ENCODE measurements at regions not wholly inside any gene's neighbourhood (a gene's known extent, or its start where the extent isn't known, plus 50 kb on each side); places are given as distances from the start of the nearest gene placed in this dataset.

GRCh38 chr10:8183241-8183704 lies 128.8 kb downstream of the GATA3 start:
- Mint-ChIP-seq H3K4me3 (peak overlapping the region; percentile 18), H3K4me1 (peaks cover 21 to 29% of the 10 kb centered on the region in 2 donors), H3K27ac (peak overlapping the region; percentile 83 to 89), H3K9me3 (no peaks in the 10 kb centered on the region), H3K27me3 (ENCODE audit: low read depth in 2 of 2) (peaks cover 4 to 23% of the 10 kb centered on the region in 2 donors), H3K36me3 (no peaks in the 10 kb centered on the region)
- DNase-seq (peak in 1 of 2 donors; percentile 86), ATAC-seq (peak; percentile 92 to 96 (median 95))
- Histone ChIP-seq H3K4me1 (ENCODE audit: control insufficient read depth, insufficient read depth, low read length) (peaks cover 8% of the 10 kb centered on the region), H3K27me3 (ENCODE audit: control insufficient read depth, insufficient read depth, low read length) (no peaks in the 10 kb centered on the region), H3K4me3 (ENCODE audit: low read length) (no peak overlapping the region), H3K9me3 (ENCODE audit: control insufficient read depth, insufficient read depth, low read length) (no peaks in the 10 kb centered on the region), H3K36me3 (ENCODE audit: control insufficient read depth, insufficient read depth, low read length) (no peaks in the 10 kb centered on the region), H3K27ac (ENCODE audit: low read length) (peak overlapping the region; percentile 36)
- WGBS (ENCODE audit: insufficient coverage), result no CpG with 5 or more reads among the region's 5 CpGs
- intact Hi-C loops (cut with micrococcal nuclease), result loop anchor here (1.0 to 5.0 kb wide), 3 partner anchors 126 to 289 kb away; no protein-coding TSS in a partner anchor
- no peak for TF ChIP-seq CTCF (IDR thresholded peaks at IDR 0.05)

DNA sequence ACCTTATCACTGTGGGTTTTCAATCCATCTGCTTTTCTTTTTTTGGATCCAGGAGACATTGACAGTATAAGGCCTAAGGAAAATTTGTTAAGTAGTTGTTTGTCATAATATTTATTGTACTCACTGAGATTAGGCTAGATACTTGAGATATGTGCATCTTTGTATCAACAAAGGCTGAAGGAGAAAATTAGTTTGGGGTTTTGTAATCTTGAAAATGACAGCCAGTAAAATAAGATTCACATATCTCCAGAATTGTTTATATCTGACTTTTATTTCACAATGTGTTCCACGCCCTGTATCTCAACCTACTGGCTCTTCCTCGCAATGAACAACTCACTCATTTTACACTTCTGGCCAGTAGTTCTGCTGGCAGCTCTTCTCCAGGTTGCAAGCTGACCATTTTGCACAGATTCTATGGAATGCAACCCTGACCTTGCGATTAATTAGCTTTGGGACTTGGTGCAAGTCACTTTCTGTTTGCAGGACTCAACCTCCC lies 132.7 kb downstream of the GATA3 start:
- TF ChIP-seq CTCF (IDR thresholded peaks at IDR 0.05), result no peak
- Histone ChIP-seq H3K4me1 (ENCODE audit: control insufficient read depth, insufficient read depth, low read length) (peaks cover 16% of the 10 kb centered on the region), H3K27me3 (ENCODE audit: control insufficient read depth, insufficient read depth, low read length) (no peaks in the 10 kb centered on the region), H3K9me3 (ENCODE audit: control insufficient read depth, insufficient read depth, low read length) (no peaks in the 10 kb centered on the region), H3K27ac (ENCODE audit: low read length) (no peak overlapping the region), H3K36me3 (ENCODE audit: control insufficient read depth, insufficient read depth, low read length) (no peaks in the 10 kb centered on the region), H3K4me3 (ENCODE audit: low read length) (no peak overlapping the region)
- 97% methylated on average over 3 of the region's 3 CpGs for WGBS (ENCODE audit: insufficient coverage)
- Mint-ChIP-seq H3K36me3 (no peaks in the 10 kb centered on the region), H3K27me3 (ENCODE audit: low read depth in 2 of 2) (peaks cover 11 to 22% of the 10 kb centered on the region in 2 donors), H3K4me1 (peaks cover 29 to 37% of the 10 kb centered on the region in 2 donors), H3K4me3 (no peak overlapping the region), H3K9me3 (no peaks in the 10 kb centered on the region), H3K27ac (no peak overlapping the region)
- no peak for DNase-seq
- intact Hi-C loops (cut with micrococcal nuclease), result no loop called here
- no peak for ATAC-seq

DNA sequence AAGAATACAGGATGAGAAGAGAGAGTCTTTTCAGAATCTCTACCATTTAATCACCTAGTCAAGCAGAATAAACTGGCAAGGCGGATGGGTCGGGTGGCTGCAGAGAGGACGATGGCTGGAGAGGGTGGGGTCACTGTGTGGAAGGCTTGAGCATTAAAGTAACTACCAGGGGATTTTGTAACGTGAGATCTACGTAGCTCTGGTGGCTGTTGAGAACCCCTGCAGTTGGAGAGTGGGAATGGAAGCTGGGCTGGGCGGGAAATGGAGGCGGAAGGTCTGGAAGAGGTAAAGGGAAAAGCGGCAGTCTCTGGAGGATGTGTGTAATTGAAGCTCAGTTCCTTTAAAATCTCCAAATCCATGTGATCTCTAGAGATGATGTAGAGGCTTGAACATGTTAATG lies 135.0 kb downstream of the GATA3 start:
- DNase-seq, result no peak
- H3K27ac Mint-ChIP-seq, result no peak overlapping the region
- no peak overlapping the region for H3K4me3 Mint-ChIP-seq
- intact Hi-C loops (cut with micrococcal nuclease), result no loop called here
- no peak for ATAC-seq
- H3K36me3 Mint-ChIP-seq, result no peaks in the 10 kb centered on the region
- Histone ChIP-seq H3K27me3 (ENCODE audit: control insufficient read depth, insufficient read depth, low read length) (no peaks in the 10 kb centered on the region), H3K9me3 (ENCODE audit: control insufficient read depth, insufficient read depth, low read length) (no peaks in the 10 kb centered on the region), H3K27ac (ENCODE audit: low read length) (no peak overlapping the region), H3K4me3 (ENCODE audit: low read length) (no peak overlapping the region), H3K36me3 (ENCODE audit: control insufficient read depth, insufficient read depth, low read length) (no peaks in the 10 kb centered on the region), H3K4me1 (ENCODE audit: control insufficient read depth, insufficient read depth, low read length) (peaks cover 8% of the 10 kb centered on the region)
- H3K4me1 Mint-ChIP-seq, result peaks cover 11 to 18% of the 10 kb centered on the region in 2 donors
- no peaks in the 10 kb centered on the region for H3K9me3 Mint-ChIP-seq
- TF ChIP-seq CTCF (IDR thresholded peaks at IDR 0.05), result no peak
- peaks cover 11 to 22% of the 10 kb centered on the region in 2 donors for H3K27me3 Mint-ChIP-seq (ENCODE audit: low read depth in 2 of 2)
- 77% methylated on average over 8 of the region's 8 CpGs for WGBS (ENCODE audit: insufficient coverage)

DNA sequence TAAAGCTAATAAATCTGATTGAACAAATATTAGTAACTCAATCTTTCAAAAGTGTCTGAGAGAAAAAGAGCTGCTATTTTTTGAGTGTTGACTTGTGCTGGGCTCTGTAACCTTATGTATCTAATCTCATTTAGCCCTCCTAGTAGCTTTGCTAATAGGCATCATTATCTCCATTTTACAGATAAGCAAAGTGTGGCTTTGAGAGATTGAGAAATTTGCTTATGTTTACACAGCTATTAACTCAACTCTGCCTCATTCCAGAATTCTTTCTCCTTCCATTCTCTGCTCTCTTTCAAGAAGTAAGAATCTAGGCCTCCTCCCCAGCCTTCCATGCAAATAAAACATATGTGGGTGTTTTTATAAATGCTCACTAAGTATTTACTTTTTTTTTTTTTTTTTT lies 137.8 kb downstream of the GATA3 start:
- peaks cover 7 to 18% of the 10 kb centered on the region in 2 donors for H3K4me1 Mint-ChIP-seq
- no peaks in the 10 kb centered on the region for H3K36me3 ChIP-seq (ENCODE audit: control insufficient read depth, insufficient read depth, low read length)
- DNase-seq (no peak), ATAC-seq (no peak)
- H3K27me3 ChIP-seq (ENCODE audit: control insufficient read depth, insufficient read depth, low read length), result no peaks in the 10 kb centered on the region
- H3K9me3 ChIP-seq (ENCODE audit: control insufficient read depth, insufficient read depth, low read length), result no peaks in the 10 kb centered on the region
- TF ChIP-seq CTCF (IDR thresholded peaks at IDR 0.05), result no peak
- no peak overlapping the region for H3K27ac ChIP-seq (ENCODE audit: low read length)
- no peak overlapping the region for H3K27ac Mint-ChIP-seq
- H3K4me3 Mint-ChIP-seq, result no peak overlapping the region
- no peaks in the 10 kb centered on the region for H3K36me3 Mint-ChIP-seq
- H3K4me1 ChIP-seq (ENCODE audit: control insufficient read depth, insufficient read depth, low read length), result peaks cover 8% of the 10 kb centered on the region
- no peaks in the 10 kb centered on the region for H3K9me3 Mint-ChIP-seq
- no peak overlapping the region for H3K4me3 ChIP-seq (ENCODE audit: low read length)
- H3K27me3 Mint-ChIP-seq (ENCODE audit: low read depth in 2 of 2), result peaks cover 13 to 21% of the 10 kb centered on the region in 2 donors
- intact Hi-C loops (cut with micrococcal nuclease), result no loop called here
